GM20000 (cell line): ENCODE measurements at regions not wholly inside any gene's neighbourhood (a gene's known extent, or its start where the extent isn't known, plus 50 kb on each side); places are given as distances from the start of the nearest gene placed in this dataset.

Experiments used
- DNase-seq: peaks from one replicate; pipeline ENCODE4 v3.0.0; 2012; ENCODE audit warnings: low spot score
- CTCF ChIP-seq: IDR thresholded peaks from 2 replicates; pipeline ENCODE4 v1.5.1; 2012; ENCODE audit warnings: mild to moderate bottlenecking, control low read depth; ENCODE audit errors: extremely low read depth, missing control alignments

- no peak for TF ChIP-seq CTCF
- DNase-seq = no peak
Measured at GRCh38 chr16:80198311-80199299, 342.2 kb upstream of the DYNLRB2 start.

GRCh38 chr16:80197741-80198201 lies 343.0 kb upstream of the DYNLRB2 start:
- DNase-seq = no peak
- no peak for TF ChIP-seq CTCF

GRCh38 chr16:80191928-80192327 lies 348.9 kb upstream of the DYNLRB2 start:
- no peak for DNase-seq
- TF ChIP-seq CTCF = no peak

- TF ChIP-seq CTCF = no peak
- DNase-seq = no peak
Measured at GRCh38 chr16:80189476-80190175, 351.2 kb upstream of the DYNLRB2 start.

- TF ChIP-seq CTCF = no peak
- DNase-seq = no peak
Measured at GRCh38 chr16:80176114-80176513, 364.7 kb upstream of the DYNLRB2 start.

GRCh38 chr16:80175011-80175410 lies 365.8 kb upstream of the DYNLRB2 start:
- DNase-seq = no peak
- TF ChIP-seq CTCF = no peak

GRCh38 chr16:80174416-80174815 lies 366.4 kb upstream of the DYNLRB2 start:
- no peak for DNase-seq
- no peak for TF ChIP-seq CTCF
